ENCODE measurements at regions not wholly inside any gene's neighbourhood (a gene's known extent, or its start where the extent isn't known, plus 50 kb on each side); places are given as distances from the start of the nearest gene placed in this dataset.

GRCh38 chr9:91084896-91085516 lies 276.7 kb downstream of the AUH start:
- H3K27me3 ChIP-seq (ENCODE audit: control insufficient read depth in 1 of 2, insufficient read depth in 2 of 2, low read length in 2 of 2): no peaks in the 10 kb centered on the region

GRCh38 chr9:91085517-91086291 lies 276.0 kb downstream of the AUH start:
- no peaks in the 10 kb centered on the region for H3K27me3 ChIP-seq (ENCODE audit: control insufficient read depth in 1 of 2, insufficient read depth in 2 of 2, low read length in 2 of 2)
- H3K9ac ChIP-seq (ENCODE audit: low read length in 2 of 2): no peak overlapping the region
- H3K4me3 ChIP-seq (ENCODE audit: low read length in 2 of 2): no peak overlapping the region
- H3K9me3 ChIP-seq (ENCODE audit: control insufficient read depth in 2 of 2, low read length in 2 of 2): no peaks in the 10 kb centered on the region
- no peak overlapping the region for H3K27ac ChIP-seq (ENCODE audit: low read length)
- no peaks in the 10 kb centered on the region for H3K36me3 ChIP-seq (ENCODE audit: control insufficient read depth in 2 of 2, insufficient read depth in 2 of 2, low read length in 2 of 2)
- peaks cover 4% of the 10 kb centered on the region for H3K4me1 ChIP-seq (ENCODE audit: control insufficient read depth, insufficient read depth, low read length)

More at GRCh38 chr9:91084896-91085516, 276.7 kb downstream of the AUH start:
- Histone ChIP-seq H3K36me3 (ENCODE audit: control insufficient read depth in 2 of 2, insufficient read depth in 2 of 2, low read length in 2 of 2) (no peaks in the 10 kb centered on the region), H3K9ac (ENCODE audit: low read length in 2 of 2) (no peak overlapping the region), H3K27ac (ENCODE audit: low read length) (no peak overlapping the region), H3K4me1 (ENCODE audit: control insufficient read depth, insufficient read depth, low read length) (peaks cover 6% of the 10 kb centered on the region), H3K9me3 (ENCODE audit: control insufficient read depth in 2 of 2, low read length in 2 of 2) (no peaks in the 10 kb centered on the region), H3K4me3 (ENCODE audit: low read length in 2 of 2) (no peak overlapping the region)

- peaks cover 4% of the 10 kb centered on the region for H3K4me1 ChIP-seq (ENCODE audit: control insufficient read depth, insufficient read depth, low read length)
- no peaks in the 10 kb centered on the region for H3K27me3 ChIP-seq (ENCODE audit: control insufficient read depth in 1 of 2, insufficient read depth in 2 of 2, low read length in 2 of 2)
- no peak overlapping the region for H3K27ac ChIP-seq (ENCODE audit: low read length)
- H3K4me3 ChIP-seq (ENCODE audit: low read length in 2 of 2): no peak overlapping the region
- H3K36me3 ChIP-seq (ENCODE audit: control insufficient read depth in 2 of 2, insufficient read depth in 2 of 2, low read length in 2 of 2): no peaks in the 10 kb centered on the region
- H3K9ac ChIP-seq (ENCODE audit: low read length in 2 of 2): no peak overlapping the region
- no peaks in the 10 kb centered on the region for H3K9me3 ChIP-seq (ENCODE audit: control insufficient read depth in 2 of 2, low read length in 2 of 2)
Measured at GRCh38 chr9:91086657-91087461, 274.9 kb downstream of the AUH start.

- H3K9me3 ChIP-seq (ENCODE audit: control insufficient read depth in 2 of 2, low read length in 2 of 2): no peaks in the 10 kb centered on the region
- H3K27me3 ChIP-seq (ENCODE audit: control insufficient read depth in 1 of 2, insufficient read depth in 2 of 2, low read length in 2 of 2): no peaks in the 10 kb centered on the region
- peaks cover 4% of the 10 kb centered on the region for H3K4me1 ChIP-seq (ENCODE audit: control insufficient read depth, insufficient read depth, low read length)
- no peak overlapping the region for H3K9ac ChIP-seq (ENCODE audit: low read length in 2 of 2)
- no peaks in the 10 kb centered on the region for H3K36me3 ChIP-seq (ENCODE audit: control insufficient read depth in 2 of 2, insufficient read depth in 2 of 2, low read length in 2 of 2)
- no peak overlapping the region for H3K27ac ChIP-seq (ENCODE audit: low read length)
- H3K4me3 ChIP-seq (ENCODE audit: low read length in 2 of 2): no peak overlapping the region
Measured at GRCh38 chr9:91087462-91087759, 274.3 kb downstream of the AUH start.

- H3K27me3 ChIP-seq (ENCODE audit: control insufficient read depth in 1 of 2, insufficient read depth in 2 of 2, low read length in 2 of 2): no peaks in the 10 kb centered on the region
- H3K9ac ChIP-seq (ENCODE audit: low read length in 2 of 2): no peak overlapping the region
- H3K4me1 ChIP-seq (ENCODE audit: control insufficient read depth, insufficient read depth, low read length): peaks cover 4% of the 10 kb centered on the region
- peaks cover 3% of the 10 kb centered on the region in 2 donors for H3K9me3 ChIP-seq (ENCODE audit: control insufficient read depth in 2 of 2, low read length in 2 of 2)
- no peak overlapping the region for H3K27ac ChIP-seq (ENCODE audit: low read length)
- H3K36me3 ChIP-seq (ENCODE audit: control insufficient read depth in 2 of 2, insufficient read depth in 2 of 2, low read length in 2 of 2): no peaks in the 10 kb centered on the region
- no peak overlapping the region for H3K4me3 ChIP-seq (ENCODE audit: low read length in 2 of 2)
Measured at GRCh38 chr9:91089405-91090129, 272.2 kb downstream of the AUH start.

GRCh38 chr9:91090130-91090410 lies 271.6 kb downstream of the AUH start:
- Histone ChIP-seq H3K4me3 (ENCODE audit: low read length in 2 of 2) (no peak overlapping the region), H3K4me1 (ENCODE audit: control insufficient read depth, insufficient read depth, low read length) (peaks cover 4% of the 10 kb centered on the region), H3K27ac (ENCODE audit: low read length) (no peak overlapping the region), H3K9me3 (ENCODE audit: control insufficient read depth in 2 of 2, low read length in 2 of 2) (peaks cover 3% of the 10 kb centered on the region in 2 donors), H3K36me3 (ENCODE audit: control insufficient read depth in 2 of 2, insufficient read depth in 2 of 2, low read length in 2 of 2) (no peaks in the 10 kb centered on the region), H3K27me3 (ENCODE audit: control insufficient read depth in 1 of 2, insufficient read depth in 2 of 2, low read length in 2 of 2) (no peaks in the 10 kb centered on the region), H3K9ac (ENCODE audit: low read length in 2 of 2) (no peak overlapping the region)

- Histone ChIP-seq H3K27ac (ENCODE audit: low read length) (no peak overlapping the region), H3K4me3 (ENCODE audit: low read length in 2 of 2) (no peak overlapping the region), H3K9ac (ENCODE audit: low read length in 2 of 2) (no peak overlapping the region), H3K9me3 (ENCODE audit: control insufficient read depth in 2 of 2, low read length in 2 of 2) (peaks cover 3% of the 10 kb centered on the region in 2 donors), H3K27me3 (ENCODE audit: control insufficient read depth in 1 of 2, insufficient read depth in 2 of 2, low read length in 2 of 2) (no peaks in the 10 kb centered on the region), H3K4me1 (ENCODE audit: control insufficient read depth, insufficient read depth, low read length) (peaks cover 4% of the 10 kb centered on the region), H3K36me3 (ENCODE audit: control insufficient read depth in 2 of 2, insufficient read depth in 2 of 2, low read length in 2 of 2) (no peaks in the 10 kb centered on the region)
Measured at GRCh38 chr9:91092214-91092613, 269.5 kb downstream of the AUH start.

GRCh38 chr9:91094324-91095088 lies 267.2 kb downstream of the AUH start:
- Histone ChIP-seq H3K27me3 (ENCODE audit: control insufficient read depth in 1 of 2, insufficient read depth in 2 of 2, low read length in 2 of 2) (no peaks in the 10 kb centered on the region), H3K4me1 (ENCODE audit: control insufficient read depth, insufficient read depth, low read length) (peaks cover 8% of the 10 kb centered on the region), H3K9me3 (ENCODE audit: control insufficient read depth in 2 of 2, low read length in 2 of 2) (peaks cover 3% of the 10 kb centered on the region in 2 donors), H3K36me3 (ENCODE audit: control insufficient read depth in 2 of 2, insufficient read depth in 2 of 2, low read length in 2 of 2) (no peaks in the 10 kb centered on the region), H3K27ac (ENCODE audit: low read length) (no peak overlapping the region), H3K4me3 (ENCODE audit: low read length in 2 of 2) (no peak overlapping the region), H3K9ac (ENCODE audit: low read length in 2 of 2) (no peak overlapping the region)

- H3K36me3 ChIP-seq (ENCODE audit: control insufficient read depth in 2 of 2, insufficient read depth in 2 of 2, low read length in 2 of 2): no peaks in the 10 kb centered on the region
- H3K4me1 ChIP-seq (ENCODE audit: control insufficient read depth, insufficient read depth, low read length): peaks cover 23% of the 10 kb centered on the region
- peaks cover 3% of the 10 kb centered on the region in 2 donors for H3K9me3 ChIP-seq (ENCODE audit: control insufficient read depth in 2 of 2, low read length in 2 of 2)
- H3K27ac ChIP-seq (ENCODE audit: low read length): no peak overlapping the region
- H3K4me3 ChIP-seq (ENCODE audit: low read length in 2 of 2): no peak overlapping the region
- H3K27me3 ChIP-seq (ENCODE audit: control insufficient read depth in 1 of 2, insufficient read depth in 2 of 2, low read length in 2 of 2): no peaks in the 10 kb centered on the region
- no peak overlapping the region for H3K9ac ChIP-seq (ENCODE audit: low read length in 2 of 2)
Measured at GRCh38 chr9:91098203-91098850, 263.4 kb downstream of the AUH start.

- Histone ChIP-seq H3K27ac (ENCODE audit: low read length) (no peak overlapping the region), H3K4me3 (ENCODE audit: low read length in 2 of 2) (peak overlapping the region; percentile 26 to 30), H3K9me3 (ENCODE audit: control insufficient read depth in 2 of 2, low read length in 2 of 2) (no peaks in the 10 kb centered on the region), H3K9ac (ENCODE audit: low read length in 2 of 2) (no peak overlapping the region), H3K4me1 (ENCODE audit: control insufficient read depth, insufficient read depth, low read length) (peaks cover 23% of the 10 kb centered on the region), H3K36me3 (ENCODE audit: control insufficient read depth in 2 of 2, insufficient read depth in 2 of 2, low read length in 2 of 2) (no peaks in the 10 kb centered on the region), H3K27me3 (ENCODE audit: control insufficient read depth in 1 of 2, insufficient read depth in 2 of 2, low read length in 2 of 2) (no peaks in the 10 kb centered on the region)
Measured at GRCh38 chr9:91099436-91099835, 262.3 kb downstream of the AUH start.

All from stomach smooth muscle (tissue), 2 donors.